Progenitor cell of endocrine pancreas (in vitro differentiated cells): ENCODE measurements at regions not wholly inside any gene's neighbourhood (a gene's known extent, or its start where the extent isn't known, plus 50 kb on each side); places are given as distances from the start of the nearest gene placed in this dataset.

Source experiments
- DNase-seq: peaks from one replicate; pipeline ENCODE4 v3.0.0; 2021; ENCODE audit warnings: low spot score; ENCODE audit not compliant: unreplicated experiment
- H3K27ac Mint-ChIP-seq: 2 replicates; pipeline ENCODE4 v1.8.0; 2021; ENCODE audit warnings: mild to moderate bottlenecking, moderate library complexity, mixed read lengths
- H3K27me3 Mint-ChIP-seq: 2 replicates; pipeline ENCODE4 v1.8.0; 2021; ENCODE audit warnings: mixed read lengths
- H3K36me3 Mint-ChIP-seq: 2 replicates; pipeline ENCODE4 v1.8.0; 2022; ENCODE audit warnings: mixed read lengths; ENCODE audit not compliant: insufficient read depth
- H3K4me1 Mint-ChIP-seq: 2 replicates; pipeline ENCODE4 v1.8.0; 2021; ENCODE audit warnings: low read depth, mixed read lengths
- H3K4me3 Mint-ChIP-seq: 2 replicates; pipeline ENCODE4 v1.8.0; 2021; ENCODE audit warnings: low read depth, mild to moderate bottlenecking, moderate library complexity, mixed read lengths
- H3K9me3 Mint-ChIP-seq: 2 replicates; pipeline ENCODE4 v1.8.0; 2021; ENCODE audit warnings: low read depth, mixed read lengths
- TF ChIP-seq, protein P1 (sequence below): fragments of 200-600 bp; sonication (generic); IDR thresholded peaks from one replicate; pipeline ENCODE4 v1.5.0; 2021; ENCODE audit warnings: antibody characterized with exemption, mild to moderate bottlenecking; ENCODE audit not compliant: unreplicated experiment

DNA sequence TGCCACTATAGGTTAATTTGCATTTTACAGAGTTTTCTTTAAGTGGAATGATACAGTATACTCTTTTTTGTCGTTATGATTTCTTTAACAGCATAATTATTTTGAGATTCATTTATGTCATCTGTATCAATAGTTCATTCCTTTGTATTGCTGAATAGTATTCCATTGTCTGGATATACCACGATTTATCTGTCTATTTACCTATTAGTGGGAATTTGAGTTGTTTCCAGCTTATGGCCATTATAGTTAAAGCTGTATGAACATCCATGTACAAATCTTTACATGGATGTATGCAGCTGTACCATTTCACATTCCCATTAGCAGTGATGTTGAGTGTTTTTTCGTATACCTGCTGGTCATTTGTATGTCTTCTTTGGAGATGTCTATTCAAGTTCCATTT lies 163.9 kb downstream of the ETNK1 start:
- Mint-ChIP-seq H3K36me3 (peaks cover 7% of the 10 kb centered on the region), H3K27ac (no peak overlapping the region), H3K27me3 (no peaks in the 10 kb centered on the region), H3K4me1 (peaks cover 24% of the 10 kb centered on the region), H3K9me3 (peaks cover 18% of the 10 kb centered on the region), H3K4me3 (no peak overlapping the region)
- DNase-seq, result no peak
- TF ChIP-seq, protein P1, sequence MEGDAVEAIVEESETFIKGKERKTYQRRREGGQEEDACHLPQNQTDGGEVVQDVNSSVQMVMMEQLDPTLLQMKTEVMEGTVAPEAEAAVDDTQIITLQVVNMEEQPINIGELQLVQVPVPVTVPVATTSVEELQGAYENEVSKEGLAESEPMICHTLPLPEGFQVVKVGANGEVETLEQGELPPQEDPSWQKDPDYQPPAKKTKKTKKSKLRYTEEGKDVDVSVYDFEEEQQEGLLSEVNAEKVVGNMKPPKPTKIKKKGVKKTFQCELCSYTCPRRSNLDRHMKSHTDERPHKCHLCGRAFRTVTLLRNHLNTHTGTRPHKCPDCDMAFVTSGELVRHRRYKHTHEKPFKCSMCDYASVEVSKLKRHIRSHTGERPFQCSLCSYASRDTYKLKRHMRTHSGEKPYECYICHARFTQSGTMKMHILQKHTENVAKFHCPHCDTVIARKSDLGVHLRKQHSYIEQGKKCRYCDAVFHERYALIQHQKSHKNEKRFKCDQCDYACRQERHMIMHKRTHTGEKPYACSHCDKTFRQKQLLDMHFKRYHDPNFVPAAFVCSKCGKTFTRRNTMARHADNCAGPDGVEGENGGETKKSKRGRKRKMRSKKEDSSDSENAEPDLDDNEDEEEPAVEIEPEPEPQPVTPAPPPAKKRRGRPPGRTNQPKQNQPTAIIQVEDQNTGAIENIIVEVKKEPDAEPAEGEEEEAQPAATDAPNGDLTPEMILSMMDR, result no peak

DNA sequence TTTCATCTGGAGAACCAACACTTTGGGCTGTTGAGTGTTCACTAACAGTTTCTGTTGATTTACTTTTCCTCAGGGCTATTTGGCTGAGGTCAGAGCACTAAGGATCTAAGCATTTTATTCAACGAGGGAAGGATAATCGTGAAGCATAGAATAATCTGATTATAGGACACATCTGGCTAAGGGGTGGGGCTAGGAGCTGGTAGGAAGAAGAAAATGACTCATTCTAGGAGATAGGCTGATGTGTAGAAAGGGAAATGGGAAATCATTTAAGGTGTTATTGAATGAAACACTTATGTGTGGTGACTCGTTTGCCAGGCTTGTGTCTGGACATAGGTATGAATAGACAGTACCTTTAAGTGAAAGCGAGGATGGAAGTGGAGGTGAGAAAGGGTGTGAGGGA lies 167.2 kb downstream of the ETNK1 start:
- Mint-ChIP-seq H3K9me3 (peaks cover 7% of the 10 kb centered on the region), H3K4me1 (peaks cover 8% of the 10 kb centered on the region), H3K27ac (no peak overlapping the region), H3K4me3 (no peak overlapping the region), H3K36me3 (peaks cover 1% of the 10 kb centered on the region), H3K27me3 (no peaks in the 10 kb centered on the region)
- TF ChIP-seq, protein P1, result no peak
- DNase-seq, result no peak

DNA sequence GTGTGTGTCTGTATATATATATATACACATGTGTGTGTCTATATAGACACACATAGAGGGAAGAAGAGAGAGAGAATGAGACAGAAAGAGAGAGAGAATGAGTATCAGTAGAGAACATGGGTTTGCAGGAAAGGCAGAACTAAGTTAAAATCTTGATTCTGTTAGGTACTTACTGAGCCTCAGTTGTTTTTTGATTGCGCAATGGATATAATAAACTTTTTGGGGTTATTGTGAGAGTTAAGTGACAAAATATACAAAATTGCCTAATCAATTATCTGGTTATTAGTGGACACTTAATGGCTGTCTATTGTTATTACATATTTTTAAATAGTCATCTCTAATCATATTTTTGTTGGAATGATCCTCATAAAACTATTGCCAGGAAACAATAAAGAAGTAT lies 169.0 kb downstream of the ETNK1 start:
- H3K4me1 Mint-ChIP-seq, result no peaks in the 10 kb centered on the region

DNA sequence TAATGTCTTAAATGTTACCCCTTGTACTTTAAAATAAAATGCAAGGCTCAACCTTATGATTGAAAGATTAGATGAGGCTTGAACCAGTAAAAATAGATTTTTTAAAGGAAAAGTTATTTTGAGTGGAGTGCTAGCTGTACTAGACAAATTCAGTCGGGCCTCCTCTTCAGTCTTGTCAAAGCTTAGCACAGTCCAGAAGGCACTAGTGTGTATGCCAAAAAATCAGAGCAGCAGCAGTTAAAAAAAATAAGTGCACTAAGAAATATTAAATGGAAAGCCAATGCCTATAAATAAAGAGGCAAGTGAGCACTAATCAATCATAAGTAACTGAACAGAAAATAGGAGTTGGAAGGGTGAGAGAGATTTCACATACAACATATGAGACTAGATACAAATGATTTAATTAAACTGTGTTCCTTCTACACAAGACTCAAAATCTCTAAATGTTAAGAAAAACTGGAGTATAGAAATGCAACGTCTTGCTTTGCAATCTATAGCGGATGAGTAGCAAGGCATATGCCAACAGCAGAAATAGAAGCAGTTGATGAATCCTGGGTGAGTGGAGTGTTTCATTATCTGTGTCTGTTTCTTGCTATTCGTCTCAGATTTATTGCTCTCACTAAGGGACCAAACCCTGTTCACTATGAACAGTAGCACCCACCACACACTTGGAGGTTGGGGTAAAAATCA lies 172.1 kb downstream of the ETNK1 start:
- TF ChIP-seq, protein P1, result no peak

More for the DNA sequence above, 169.0 kb downstream of the ETNK1 start:
- DNase-seq, result no peak
- no peak overlapping the region for H3K27ac Mint-ChIP-seq
- TF ChIP-seq, protein P1, result no peak
- H3K4me3 Mint-ChIP-seq, result no peak overlapping the region
- no peaks in the 10 kb centered on the region for H3K36me3 Mint-ChIP-seq
- peaks cover 4% of the 10 kb centered on the region for H3K9me3 Mint-ChIP-seq
- no peaks in the 10 kb centered on the region for H3K27me3 Mint-ChIP-seq

DNA sequence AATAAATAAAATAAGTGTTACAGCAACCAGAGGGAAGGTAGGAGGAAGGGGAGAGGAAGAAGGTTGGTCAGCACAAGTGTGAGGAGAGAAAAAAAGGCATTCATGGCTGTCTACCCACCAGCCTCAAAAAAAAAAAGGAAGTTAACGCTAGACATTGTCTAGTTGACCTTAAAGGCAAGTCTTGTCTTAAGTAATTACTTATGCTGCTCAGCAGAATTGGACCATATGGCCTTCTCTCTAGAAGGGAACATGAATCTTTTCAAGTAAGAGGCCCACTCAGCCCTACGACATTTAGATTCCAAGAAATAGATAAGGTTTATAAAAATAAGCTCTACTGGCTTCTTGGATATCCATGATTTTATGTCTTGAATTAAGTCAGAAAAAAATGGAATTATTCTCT lies 172.7 kb downstream of the ETNK1 start:
- H3K36me3 Mint-ChIP-seq, result no peaks in the 10 kb centered on the region
- no peak overlapping the region for H3K27ac Mint-ChIP-seq
- no peaks in the 10 kb centered on the region for H3K27me3 Mint-ChIP-seq
- no peaks in the 10 kb centered on the region for H3K4me1 Mint-ChIP-seq
- TF ChIP-seq, protein P1, result no peak
- DNase-seq, result no peak
- no peaks in the 10 kb centered on the region for H3K9me3 Mint-ChIP-seq
- H3K4me3 Mint-ChIP-seq, result no peak overlapping the region

More for the DNA sequence above, 172.1 kb downstream of the ETNK1 start:
- no peak overlapping the region for H3K4me3 Mint-ChIP-seq
- no peaks in the 10 kb centered on the region for H3K9me3 Mint-ChIP-seq
- no peaks in the 10 kb centered on the region for H3K36me3 Mint-ChIP-seq
- H3K27me3 Mint-ChIP-seq, result no peaks in the 10 kb centered on the region
- no peak for DNase-seq
- no peak overlapping the region for H3K27ac Mint-ChIP-seq
- H3K4me1 Mint-ChIP-seq, result no peaks in the 10 kb centered on the region
